Myocyte (in vitro differentiated cells): ENCODE measurements at regions not wholly inside any gene's neighbourhood (a gene's known extent, or its start where the extent isn't known, plus 50 kb on each side); places are given as distances from the start of the nearest gene placed in this dataset.

Source experiments
- DNase-seq: peaks from one replicate; pipeline ENCODE4 v3.0.0-alpha.2; 2012; ENCODE audit warnings: low read depth

- no peak for DNase-seq
Measured at GRCh38 chr1:61627365-61627764, 97.6 kb downstream of the TM2D1 start.

- peak; percentile 72 for DNase-seq
Measured at GRCh38 chr1:61626816-61627215, 98.1 kb downstream of the TM2D1 start.

GRCh38 chr1:61623852-61624251 lies 101.1 kb downstream of the TM2D1 start:
- no peak for DNase-seq

DNA sequence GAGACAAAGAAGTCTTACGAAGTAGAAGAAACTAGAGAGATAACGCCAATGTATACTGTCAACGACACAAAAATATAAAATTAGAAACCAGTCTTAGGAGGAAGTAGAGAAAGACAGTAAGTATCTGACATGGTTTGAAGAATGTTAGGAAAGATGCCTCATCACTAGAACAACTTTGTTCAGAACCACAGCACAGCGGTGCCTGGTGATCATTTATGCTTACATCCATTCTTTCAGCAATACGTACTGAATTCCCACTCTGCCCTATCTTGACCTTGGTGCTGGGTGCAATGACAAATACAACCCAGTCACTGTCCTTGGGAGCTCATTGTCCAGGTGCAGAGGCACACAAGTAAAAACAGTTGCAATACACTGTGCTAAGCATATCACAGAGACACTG lies 104.4 kb downstream of the TM2D1 start:
- no peak for DNase-seq

DNA sequence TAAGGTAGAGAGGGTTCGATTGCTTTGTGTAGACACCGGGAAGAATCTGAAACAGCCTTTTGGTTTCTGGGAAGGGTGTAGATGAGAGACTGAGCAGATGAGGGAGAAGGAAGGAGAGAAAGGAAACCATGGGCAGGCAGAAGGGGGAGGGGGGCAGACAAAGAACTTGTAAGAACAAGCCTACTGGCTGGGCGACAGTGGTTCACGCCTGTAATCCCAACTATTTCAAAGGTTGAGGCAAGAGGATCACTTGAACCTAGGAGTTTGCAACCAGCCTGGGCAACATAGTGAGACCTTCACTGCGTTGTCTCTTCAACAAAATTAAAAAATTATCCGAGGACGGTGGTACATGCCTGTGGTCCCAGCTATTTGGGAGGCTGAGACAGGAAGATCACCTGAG lies 106.2 kb downstream of the TM2D1 start:
- no peak for DNase-seq

GRCh38 chr1:61618193-61618592 lies 106.7 kb downstream of the TM2D1 start:
- DNase-seq: no peak

GRCh38 chr1:61616830-61617229 lies 108.1 kb downstream of the TM2D1 start:
- no peak for DNase-seq

DNA sequence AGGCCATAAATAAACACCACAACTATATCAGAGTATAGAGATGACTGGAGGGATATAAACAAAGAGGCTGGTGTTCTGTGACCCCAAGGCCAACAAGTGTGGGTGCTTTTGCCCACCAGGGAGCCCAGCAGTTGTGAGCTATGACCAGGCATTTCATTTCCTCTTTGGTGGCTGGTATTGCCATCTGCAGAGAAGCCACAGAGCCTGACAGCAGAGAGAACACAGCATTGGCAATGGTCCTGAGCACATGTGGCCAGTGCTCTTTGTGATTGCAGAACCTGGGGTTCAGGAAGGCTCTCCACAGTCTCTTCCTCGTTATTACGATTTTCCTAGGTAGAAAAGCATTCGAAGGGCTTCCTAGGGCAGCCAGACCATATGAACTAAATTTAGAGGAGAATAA lies 112.3 kb downstream of the TM2D1 start:
- DNase-seq: peak; percentile 68

- no peak for DNase-seq
Measured at GRCh38 chr1:61609040-61609439, 115.9 kb downstream of the TM2D1 start.

DNA sequence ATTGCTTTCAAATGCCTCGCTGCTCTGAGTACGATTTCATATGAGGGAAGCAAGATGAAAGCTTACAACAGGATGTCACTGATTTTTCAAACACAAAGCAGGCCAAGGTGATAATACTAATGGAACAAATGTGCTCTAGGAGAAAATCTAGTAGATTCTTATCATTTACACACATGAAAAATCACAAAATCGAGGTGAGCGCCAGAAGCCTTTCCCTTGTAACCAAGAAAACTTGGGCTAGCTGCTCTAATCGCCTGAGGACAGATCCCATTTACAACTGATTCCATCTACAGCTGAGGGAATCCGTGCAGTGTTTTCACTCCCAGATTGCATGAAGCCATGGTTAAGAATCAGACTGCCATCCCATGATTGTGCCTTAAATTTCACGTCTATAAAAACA lies 117.5 kb downstream of the TM2D1 start:
- no peak for DNase-seq

GRCh38 chr1:61606448-61607312 lies 118.3 kb downstream of the TM2D1 start:
- peak; percentile 65 for DNase-seq

GRCh38 chr1:61605607-61606321 lies 119.2 kb downstream of the TM2D1 start:
- peak; percentile 45 for DNase-seq

- DNase-seq: no peak
Measured at GRCh38 chr1:61604684-61605083, 120.3 kb downstream of the TM2D1 start.

DNA sequence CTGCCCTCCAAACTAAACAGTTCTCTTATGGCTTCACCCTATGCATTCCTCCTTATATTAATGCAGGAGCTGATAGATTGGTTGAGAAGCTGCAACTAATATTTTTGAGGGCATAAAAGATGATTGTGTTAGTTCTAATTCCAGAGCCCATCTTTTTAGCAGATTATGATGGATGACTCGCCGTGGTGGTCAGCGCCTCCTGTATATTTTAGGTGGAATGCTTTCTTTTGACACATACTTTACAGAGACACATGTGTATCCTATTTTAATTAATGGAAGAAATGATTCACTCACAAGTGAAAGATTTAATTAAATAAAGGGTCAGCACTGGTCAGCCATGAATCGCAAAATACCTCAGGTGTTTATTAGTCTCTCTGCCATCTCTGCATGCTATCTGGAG lies 120.7 kb downstream of the TM2D1 start:
- DNase-seq: no peak

GRCh38 chr1:61602663-61603062 lies 122.3 kb downstream of the TM2D1 start:
- DNase-seq: no peak

DNA sequence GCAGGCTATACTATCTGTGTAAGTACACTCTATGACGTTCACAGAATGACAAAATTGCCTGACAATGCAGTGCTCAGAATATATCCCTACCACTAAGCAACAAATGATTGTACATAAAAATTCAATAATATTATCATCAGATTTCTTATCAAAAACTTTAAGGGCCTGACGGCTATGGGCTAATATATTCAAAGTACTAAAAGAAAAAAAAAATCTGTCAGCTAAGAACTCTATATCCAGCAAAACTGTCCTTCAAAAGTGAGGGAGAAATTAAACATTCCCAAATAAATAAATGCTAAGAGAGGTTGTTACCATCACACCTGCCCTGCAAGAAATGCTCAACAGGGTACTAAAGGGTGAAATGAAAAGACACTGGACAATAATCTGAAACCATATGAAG lies 127.3 kb downstream of the TM2D1 start:
- no peak for DNase-seq

DNA sequence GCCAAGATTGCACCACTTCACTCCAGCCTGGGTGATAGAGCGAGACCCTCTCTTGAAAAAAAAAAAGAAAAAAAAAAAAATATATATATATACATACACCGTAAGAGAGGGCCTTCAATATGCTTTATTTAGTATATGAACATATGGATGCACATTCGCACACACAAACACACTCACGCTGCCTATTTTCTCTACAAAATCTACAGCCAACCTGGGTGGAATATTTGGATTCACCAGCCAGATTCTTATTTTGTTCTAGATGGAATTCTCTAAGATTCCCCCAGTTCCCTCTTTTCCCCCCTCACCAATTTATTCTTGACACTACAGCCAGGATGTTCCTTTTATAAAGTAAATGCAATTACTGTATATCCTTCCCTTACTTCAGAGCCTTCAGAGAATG lies 131.6 kb downstream of the TM2D1 start:
- no peak for DNase-seq

DNA sequence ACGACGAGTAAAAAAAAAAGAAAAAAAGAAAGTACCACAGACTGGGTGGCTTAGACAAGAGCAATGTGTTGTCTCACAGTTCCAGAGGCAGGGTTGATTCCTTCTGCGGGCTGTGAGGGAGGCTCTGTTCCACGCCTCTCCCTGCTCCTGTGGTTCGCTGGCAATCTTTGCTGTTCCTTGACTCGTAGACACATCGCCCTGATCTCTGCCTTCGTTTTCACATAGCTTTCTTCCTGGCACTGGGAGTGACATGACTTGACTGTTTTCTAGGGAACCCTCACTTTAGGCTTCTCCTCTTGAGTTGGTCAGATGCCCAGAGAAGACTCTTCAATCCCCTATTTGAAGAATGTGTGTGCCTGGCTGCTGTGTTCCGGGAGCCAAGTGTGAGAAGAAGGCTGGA lies 133.6 kb downstream of the TM2D1 start:
- no peak for DNase-seq

DNA sequence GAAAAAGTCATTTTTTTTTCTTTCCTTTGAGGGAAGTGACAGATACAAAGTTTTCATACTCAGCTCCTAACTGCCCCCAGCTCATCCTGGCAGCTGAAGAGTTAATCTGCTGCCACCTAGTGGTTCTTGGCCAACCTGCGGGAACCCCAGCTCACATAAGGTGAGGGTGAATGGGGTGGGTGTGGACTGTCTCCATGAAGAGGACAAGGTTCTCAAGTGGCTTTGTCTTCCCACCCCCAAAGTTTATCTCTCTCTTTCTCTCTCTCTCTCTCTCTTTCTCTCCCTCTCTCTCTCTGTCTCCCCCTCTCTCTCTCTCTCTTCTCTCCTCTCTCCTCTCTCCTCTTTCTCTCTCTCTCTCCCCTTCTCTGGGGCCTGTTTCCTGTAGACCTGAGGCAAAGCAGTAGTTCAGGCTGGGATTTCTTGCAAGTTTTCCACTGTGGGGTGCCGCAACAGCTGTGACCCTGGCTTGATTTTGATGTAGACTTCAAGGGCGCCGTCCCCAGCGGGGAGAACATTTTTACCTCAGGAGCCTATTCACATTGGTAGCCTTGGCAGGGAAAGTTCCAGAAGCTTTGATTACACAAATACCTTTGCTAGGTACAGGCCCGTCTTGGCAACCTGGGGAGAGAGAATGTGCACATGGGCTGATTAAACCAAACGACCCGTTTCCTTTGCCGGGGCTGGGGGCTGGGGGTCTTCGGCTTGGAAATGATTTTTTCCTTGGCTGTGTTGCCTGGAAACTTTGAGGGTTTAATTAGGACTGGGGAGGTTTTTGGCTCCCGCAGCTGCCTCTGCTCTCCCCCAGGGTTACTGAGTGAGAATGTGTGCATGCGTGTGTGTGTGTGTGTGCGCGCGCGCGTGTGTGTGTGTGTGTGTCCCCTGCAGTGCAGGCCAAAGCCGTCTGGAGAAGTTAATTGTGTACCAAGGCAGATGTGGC lies 135.9 kb downstream of the TM2D1 start:
- DNase-seq: peak; percentile 54

DNA sequence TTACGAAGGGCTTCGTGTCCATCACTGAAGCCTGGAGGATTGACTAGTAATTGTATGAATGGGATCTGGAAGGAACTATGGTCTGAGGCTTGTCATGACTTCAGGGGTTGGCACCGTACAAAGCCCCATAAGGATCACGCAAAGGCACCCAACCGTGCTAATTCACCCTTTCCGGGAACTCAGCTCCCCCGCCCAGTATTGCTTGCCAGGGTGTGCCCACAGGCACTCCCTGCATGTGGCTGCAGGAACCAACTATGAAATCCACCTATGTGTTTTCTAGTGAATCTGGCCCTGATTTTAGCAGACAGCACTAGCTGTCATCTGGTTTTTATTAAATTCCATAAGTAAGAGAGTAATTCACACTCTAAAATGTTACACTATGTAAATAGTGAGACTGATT lies 139.2 kb downstream of the TM2D1 start:
- no peak for DNase-seq

DNA sequence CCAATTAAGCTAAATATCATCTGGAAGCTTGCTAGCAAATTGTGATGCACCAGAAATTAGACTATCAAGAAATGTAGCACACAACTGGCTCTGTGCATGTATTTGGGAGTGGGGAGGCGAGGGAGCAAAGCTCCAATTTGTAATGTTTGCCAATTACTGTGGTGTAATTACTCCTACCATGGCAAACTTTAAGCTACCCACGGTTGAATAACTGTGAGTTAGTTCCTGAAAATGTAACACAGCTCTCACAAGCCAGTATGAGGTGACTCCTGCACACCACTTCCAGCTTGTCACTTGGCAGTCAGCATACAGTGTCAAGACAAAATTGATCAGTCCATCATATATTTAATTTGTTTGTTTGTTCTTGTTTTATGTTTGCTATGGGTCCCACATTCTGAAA lies 141.2 kb downstream of the TM2D1 start:
- DNase-seq: no peak

DNA sequence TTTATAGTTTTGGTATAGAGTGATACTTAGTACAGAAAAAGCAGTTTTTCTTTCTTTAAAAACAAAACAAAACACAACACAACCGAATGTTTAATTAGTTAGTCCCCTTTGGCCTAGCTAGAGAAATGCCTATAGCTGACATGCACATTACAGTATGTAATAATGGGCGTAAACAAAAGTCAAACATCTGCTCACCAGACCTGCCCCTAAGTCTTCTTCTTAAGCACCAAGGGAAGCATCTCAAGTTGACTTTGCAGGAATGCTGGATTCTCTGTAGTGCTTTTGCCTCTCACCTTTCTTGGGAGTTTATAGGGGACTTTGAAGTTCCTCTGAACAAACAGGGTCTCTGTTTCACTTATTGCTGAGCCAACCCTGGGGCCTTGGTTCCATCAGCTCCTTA lies 143.7 kb downstream of the TM2D1 start:
- DNase-seq: no peak
